WTC11 (cell line): ENCODE measurements at regions not wholly inside any gene's neighbourhood (a gene's known extent, or its start where the extent isn't known, plus 50 kb on each side); places are given as distances from the start of the nearest gene placed in this dataset.

Experiments
- ATAC-seq: fragments of 200-7000 bp; cut with Tn5 transposase; 2 replicates; pipeline ENCODE4 v1.10.0; 2021; ENCODE audit warnings: mild to moderate bottlenecking, moderate library complexity
- CTCF ChIA-PET: fragments of 300-600 bp; sonication (Branson Sonifier 250); formaldehyde crosslinking; loops from one replicate; lab custom pipeline; 2021; ENCODE audit warnings: antibody characterized with exemption; lab: Charles Lee
- POLR2A ChIA-PET: fragments of 350-600 bp; sonication (Branson Sonifier 250); formaldehyde crosslinking; loops from one replicate; lab custom pipeline; 2021; ENCODE audit warnings: antibody characterized with exemption; lab: Charles Lee
- DNase-seq: peaks from one replicate; pipeline ENCODE4 v3.0.0; 2021; ENCODE audit warnings: low spot score
- H3K27ac Mint-ChIP-seq: 2 replicates; pipeline ENCODE4 v1.8.0; 2021; ENCODE audit warnings: mixed read lengths
- H3K27me3 Mint-ChIP-seq: 2 replicates; pipeline ENCODE4 v1.8.0; 2021; ENCODE audit warnings: low read depth, mild to moderate bottlenecking, moderate library complexity, mixed read lengths
- H3K36me3 Mint-ChIP-seq: 2 replicates; pipeline ENCODE4 v1.8.0; 2021; ENCODE audit warnings: mixed read lengths
- H3K4me1 Mint-ChIP-seq: 2 replicates; pipeline ENCODE4 v1.8.0; 2022; ENCODE audit warnings: mixed read lengths
- H3K4me3 Mint-ChIP-seq: 2 replicates; pipeline ENCODE4 v1.8.0; 2021; ENCODE audit warnings: mild to moderate bottlenecking, moderate library complexity, mixed read lengths
- H3K9me3 Mint-ChIP-seq: 2 replicates; pipeline ENCODE4 v1.8.0; 2021; ENCODE audit warnings: mixed read lengths
- CBFB ChIP-seq: sonication (generic); formaldehyde crosslinking; IDR thresholded peaks from 2 replicates; pipeline ENCODE4 v1.8.1; 2022; ENCODE audit warnings: mild to moderate bottlenecking, low read depth, missing genetic modification reagents
- CREB1 ChIP-seq: sonication (generic); formaldehyde crosslinking; IDR thresholded peaks from 2 replicates; pipeline ENCODE4 v1.8.0; 2023; ENCODE audit warnings: mild to moderate bottlenecking, missing genetic modification reagents
- EMX1 ChIP-seq: fragments of 250-450 bp; sonication (Bioruptor Pico); IDR thresholded peaks from 2 replicates; pipeline ENCODE4 v1.8.0; 2021; ENCODE audit warnings: mild to moderate bottlenecking
- GTF2I ChIP-seq: fragments of 250-450 bp; sonication (Bioruptor Pico); conservative IDR thresholded peaks from 2 replicates; pipeline ENCODE4 v1.4.0; 2021; ENCODE audit warnings: mild to moderate bottlenecking
- OVOL2 ChIP-seq: fragments of 250-450 bp; sonication (Bioruptor Pico); IDR thresholded peaks from 2 replicates; pipeline ENCODE4 v1.9.0; 2021; ENCODE audit warnings: mild to moderate bottlenecking, borderline replicate concordance
- SMAD4 ChIP-seq: sonication (generic); formaldehyde crosslinking; IDR thresholded peaks from 2 replicates; pipeline ENCODE4 v1.8.0; 2022; ENCODE audit warnings: mild to moderate bottlenecking, missing genetic modification reagents
- SP1 ChIP-seq: sonication (generic); formaldehyde crosslinking; conservative IDR thresholded peaks from 2 replicates; pipeline ENCODE4 v1.8.1; 2022; ENCODE audit warnings: missing genetic modification reagents
- TEAD4 ChIP-seq: sonication (generic); formaldehyde crosslinking; IDR thresholded peaks from 2 replicates; pipeline ENCODE4 v1.8.0; 2022; ENCODE audit warnings: mild to moderate bottlenecking, missing genetic modification reagents
- ZNF138 ChIP-seq: sonication (generic); formaldehyde crosslinking; conservative IDR thresholded peaks from 2 replicates; pipeline ENCODE4 v1.8.1; 2022; ENCODE audit warnings: mild to moderate bottlenecking, moderate library complexity, missing genetic modification reagents
- ZNF263 ChIP-seq: sonication (generic); formaldehyde crosslinking; IDR thresholded peaks from 2 replicates; pipeline ENCODE4 v1.8.1; 2022; ENCODE audit warnings: low read depth, mild to moderate bottlenecking, moderate library complexity, missing genetic modification reagents
- ZNF317 ChIP-seq: sonication (generic); formaldehyde crosslinking; IDR thresholded peaks from 2 replicates; pipeline ENCODE4 v1.8.1; 2023; ENCODE audit warnings: low read depth, mild to moderate bottlenecking, moderate library complexity, missing genetic modification reagents, borderline replicate concordance
- TF ChIP-seq, protein P1 (sequence below): fragments of 200-600 bp; IDR thresholded peaks from 2 replicates; pipeline ENCODE4 v1.8.0; 2022; ENCODE audit warnings: antibody characterized with exemption
- TF ChIP-seq, protein P2 (sequence below): sonication (generic); formaldehyde crosslinking; IDR thresholded peaks from 2 replicates; pipeline ENCODE4 v1.8.0; 2022; ENCODE audit warnings: mild to moderate bottlenecking, missing genetic modification reagents
- TF ChIP-seq, protein P3 (sequence below): fragments of 250-450 bp; sonication (Bioruptor Pico); conservative IDR thresholded peaks from 2 replicates; pipeline ENCODE4 v1.9.0; 2021; ENCODE audit warnings: mild to moderate bottlenecking
- TF ChIP-seq, protein P4 (sequence below): fragments of 250-450 bp; sonication (Bioruptor Pico); IDR thresholded peaks from 2 replicates; pipeline ENCODE4 v1.9.0; 2021; ENCODE audit warnings: mild to moderate bottlenecking
- TF ChIP-seq, protein P5 (sequence below): sonication (generic); formaldehyde crosslinking; IDR thresholded peaks from 2 replicates; pipeline ENCODE4 v1.8.0; 2022; ENCODE audit warnings: mild to moderate bottlenecking, missing genetic modification reagents
- TF ChIP-seq, protein P6 (sequence below): sonication (generic); formaldehyde crosslinking; IDR thresholded peaks from 2 replicates; pipeline ENCODE4 v1.8.0; 2023; ENCODE audit warnings: missing genetic modification reagents, mild to moderate bottlenecking, borderline replicate concordance
- TF ChIP-seq, protein P7 (sequence below): fragments of 250-450 bp; sonication (Bioruptor Pico); IDR thresholded peaks from 2 replicates; pipeline ENCODE4 v1.9.0; 2021; ENCODE audit warnings: mild to moderate bottlenecking

DNA sequence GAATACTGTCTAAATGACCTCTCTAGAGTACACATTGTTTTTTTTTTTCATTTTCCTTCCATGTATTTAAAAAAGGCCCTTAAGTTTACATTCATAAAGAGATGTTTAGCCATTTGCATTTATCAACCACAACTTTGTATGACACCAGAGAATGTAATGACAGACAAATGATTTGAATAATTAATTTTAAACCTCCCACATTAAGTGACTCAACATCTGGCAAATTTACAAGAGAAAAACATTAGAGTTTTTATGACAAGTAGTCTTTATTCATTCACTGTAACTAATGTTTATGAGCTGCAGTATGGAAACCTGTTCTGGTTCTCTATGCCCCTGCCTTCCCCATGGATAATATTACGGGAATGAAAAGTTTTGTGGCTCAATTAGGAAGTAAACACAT, 1093.8 kb upstream of the CDH9 start (continued):
- no peak for TF ChIP-seq ZNF317 (CRISPR knock-in tag)
- no peak for TF ChIP-seq OVOL2 (CRISPR knock-in tag)

DNA sequence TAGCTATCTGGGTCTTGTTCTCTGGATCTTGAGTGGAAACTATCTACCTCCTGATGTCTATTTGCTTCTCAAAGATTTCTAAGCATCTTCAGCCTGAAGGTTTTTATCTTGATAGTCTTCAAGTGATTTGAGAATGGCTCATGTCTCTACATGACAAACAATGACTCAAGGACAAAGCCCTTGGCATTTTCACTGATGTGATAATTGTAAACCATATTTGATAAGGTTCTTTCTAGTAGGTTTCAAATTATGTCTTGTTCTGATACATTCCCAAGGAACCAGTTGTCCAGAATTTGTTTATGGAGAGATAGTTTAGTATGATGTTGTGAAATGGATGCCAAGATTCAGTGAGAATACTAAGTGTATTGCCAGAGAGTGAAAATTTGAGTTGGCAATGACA, 1079.3 kb upstream of the CDH9 start:
- TF ChIP-seq, protein P1, sequence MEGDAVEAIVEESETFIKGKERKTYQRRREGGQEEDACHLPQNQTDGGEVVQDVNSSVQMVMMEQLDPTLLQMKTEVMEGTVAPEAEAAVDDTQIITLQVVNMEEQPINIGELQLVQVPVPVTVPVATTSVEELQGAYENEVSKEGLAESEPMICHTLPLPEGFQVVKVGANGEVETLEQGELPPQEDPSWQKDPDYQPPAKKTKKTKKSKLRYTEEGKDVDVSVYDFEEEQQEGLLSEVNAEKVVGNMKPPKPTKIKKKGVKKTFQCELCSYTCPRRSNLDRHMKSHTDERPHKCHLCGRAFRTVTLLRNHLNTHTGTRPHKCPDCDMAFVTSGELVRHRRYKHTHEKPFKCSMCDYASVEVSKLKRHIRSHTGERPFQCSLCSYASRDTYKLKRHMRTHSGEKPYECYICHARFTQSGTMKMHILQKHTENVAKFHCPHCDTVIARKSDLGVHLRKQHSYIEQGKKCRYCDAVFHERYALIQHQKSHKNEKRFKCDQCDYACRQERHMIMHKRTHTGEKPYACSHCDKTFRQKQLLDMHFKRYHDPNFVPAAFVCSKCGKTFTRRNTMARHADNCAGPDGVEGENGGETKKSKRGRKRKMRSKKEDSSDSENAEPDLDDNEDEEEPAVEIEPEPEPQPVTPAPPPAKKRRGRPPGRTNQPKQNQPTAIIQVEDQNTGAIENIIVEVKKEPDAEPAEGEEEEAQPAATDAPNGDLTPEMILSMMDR: no peak
- TF ChIP-seq ZNF138 (CRISPR knock-in tag): no peak
- no peaks in the 10 kb centered on the region for H3K4me1 Mint-ChIP-seq
- ChIA-PET POLR2A (no interaction called here), CTCF (no interaction called here)
- peaks cover 13% of the 10 kb centered on the region; the same call in 1 of the 2 replicates for H3K36me3 Mint-ChIP-seq
- H3K27me3 Mint-ChIP-seq: no peaks in the 10 kb centered on the region
- no peak for DNase-seq
- no peak overlapping the region for H3K27ac Mint-ChIP-seq
- ATAC-seq: no peak
- peaks cover 44% of the 10 kb centered on the region for H3K9me3 Mint-ChIP-seq
- no peak overlapping the region for H3K4me3 Mint-ChIP-seq

DNA sequence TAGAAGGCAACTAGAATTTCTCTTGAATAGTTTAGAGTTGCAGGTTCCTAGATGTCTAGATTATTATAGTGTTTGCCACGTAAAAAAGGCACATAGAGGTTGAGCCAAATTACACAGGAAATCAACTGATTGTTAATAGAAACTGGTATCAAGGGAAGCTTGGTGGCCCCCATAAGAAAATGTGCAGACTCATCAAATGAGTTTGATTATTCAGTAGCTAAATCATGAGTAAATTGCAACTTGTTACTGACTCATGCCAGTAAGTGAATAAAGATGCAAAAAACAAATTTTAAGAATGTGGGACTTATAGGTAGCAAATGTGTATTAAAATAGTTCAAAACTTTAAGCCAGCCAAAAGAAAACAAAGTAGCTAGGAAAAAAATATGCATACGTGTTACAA, 1078.9 kb upstream of the CDH9 start:
- CTCF ChIA-PET: no interaction called here
- no peak for DNase-seq
- TF ChIP-seq TEAD4: no peak
- TF ChIP-seq, protein P2, sequence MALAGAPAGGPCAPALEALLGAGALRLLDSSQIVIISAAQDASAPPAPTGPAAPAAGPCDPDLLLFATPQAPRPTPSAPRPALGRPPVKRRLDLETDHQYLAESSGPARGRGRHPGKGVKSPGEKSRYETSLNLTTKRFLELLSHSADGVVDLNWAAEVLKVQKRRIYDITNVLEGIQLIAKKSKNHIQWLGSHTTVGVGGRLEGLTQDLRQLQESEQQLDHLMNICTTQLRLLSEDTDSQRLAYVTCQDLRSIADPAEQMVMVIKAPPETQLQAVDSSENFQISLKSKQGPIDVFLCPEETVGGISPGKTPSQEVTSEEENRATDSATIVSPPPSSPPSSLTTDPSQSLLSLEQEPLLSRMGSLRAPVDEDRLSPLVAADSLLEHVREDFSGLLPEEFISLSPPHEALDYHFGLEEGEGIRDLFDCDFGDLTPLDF (CRISPR knock-in tag): no peak
- TF ChIP-seq, protein P3, sequence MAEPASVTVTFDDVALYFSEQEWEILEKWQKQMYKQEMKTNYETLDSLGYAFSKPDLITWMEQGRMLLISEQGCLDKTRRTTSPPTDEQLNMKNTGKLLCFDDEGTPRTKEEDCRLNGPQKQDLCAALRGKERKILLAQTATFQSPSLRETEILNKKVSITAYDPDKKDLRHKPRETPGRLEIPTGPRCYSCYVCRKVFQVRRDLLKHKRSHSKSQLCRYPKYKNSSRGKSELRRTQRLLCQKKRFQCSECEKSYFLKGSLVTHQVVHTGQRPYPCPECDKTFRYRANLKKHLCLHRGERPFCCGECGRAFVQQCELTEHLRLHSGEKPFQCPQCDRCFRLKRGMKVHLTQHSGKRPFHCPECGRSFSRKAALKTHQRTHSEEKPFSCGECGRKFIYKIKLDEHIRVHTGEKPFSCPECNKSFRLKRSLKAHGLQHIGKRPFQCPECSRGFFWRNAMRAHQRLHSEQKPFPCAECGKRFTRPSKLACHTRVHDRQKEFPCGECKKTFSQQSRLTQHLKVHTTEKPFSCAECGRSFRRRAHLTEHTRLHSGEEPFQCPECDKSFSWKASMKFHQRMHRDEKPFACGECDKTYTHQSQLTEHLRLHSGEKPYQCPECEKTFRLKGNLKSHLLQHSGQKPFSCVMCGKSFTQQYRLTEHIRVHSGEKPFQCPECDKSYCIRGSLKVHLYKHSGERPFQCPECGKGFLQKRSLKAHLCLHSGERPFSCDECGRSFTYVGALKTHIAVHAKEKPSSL (CRISPR knock-in tag): no peak
- no peak for TF ChIP-seq ZNF317 (CRISPR knock-in tag)
- TF ChIP-seq, protein P4, sequence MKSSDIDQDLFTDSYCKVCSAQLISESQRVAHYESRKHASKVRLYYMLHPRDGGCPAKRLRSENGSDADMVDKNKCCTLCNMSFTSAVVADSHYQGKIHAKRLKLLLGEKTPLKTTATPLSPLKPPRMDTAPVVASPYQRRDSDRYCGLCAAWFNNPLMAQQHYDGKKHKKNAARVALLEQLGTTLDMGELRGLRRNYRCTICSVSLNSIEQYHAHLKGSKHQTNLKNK (CRISPR knock-in tag): no peak
- TF ChIP-seq, protein P5, sequence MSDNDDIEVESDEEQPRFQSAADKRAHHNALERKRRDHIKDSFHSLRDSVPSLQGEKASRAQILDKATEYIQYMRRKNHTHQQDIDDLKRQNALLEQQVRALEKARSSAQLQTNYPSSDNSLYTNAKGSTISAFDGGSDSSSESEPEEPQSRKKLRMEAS (CRISPR knock-in tag): no peak
- TF ChIP-seq, all 79 proteins: peak for 0
- H3K9me3 Mint-ChIP-seq: peaks cover 42% of the 10 kb centered on the region
- H3K27ac Mint-ChIP-seq: no peak overlapping the region
- no peaks in the 10 kb centered on the region for H3K27me3 Mint-ChIP-seq
- ATAC-seq: no peak
- no peak overlapping the region for H3K4me3 Mint-ChIP-seq
- H3K36me3 Mint-ChIP-seq: peaks cover 13% of the 10 kb centered on the region; the same call in 1 of the 2 replicates
- POLR2A ChIA-PET: no interaction called here
- no peaks in the 10 kb centered on the region for H3K4me1 Mint-ChIP-seq

DNA sequence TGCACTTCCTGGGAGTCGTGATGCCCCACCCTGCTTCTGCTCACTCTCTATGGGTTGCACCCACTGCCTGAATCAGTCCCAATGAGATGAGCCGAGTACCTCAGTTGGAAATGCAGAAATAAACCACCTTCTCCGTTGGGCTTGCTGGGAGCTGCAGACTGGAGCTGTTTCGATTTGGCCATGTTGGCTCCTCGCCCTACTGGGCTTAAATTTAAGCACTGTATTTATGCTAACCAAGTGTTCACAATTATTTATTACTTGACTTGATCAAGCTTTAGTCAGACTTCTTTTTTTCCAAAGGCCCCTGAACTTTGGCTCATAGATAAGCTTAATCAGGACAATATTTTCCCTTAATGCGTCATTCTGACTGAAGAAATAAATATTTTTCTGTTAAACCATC, 1072.4 kb upstream of the CDH9 start:
- H3K27me3 Mint-ChIP-seq: no peaks in the 10 kb centered on the region; the same call in 1 of the 2 replicates
- ChIA-PET POLR2A (no interaction called here), CTCF (no interaction called here)
- peaks cover 9% of the 10 kb centered on the region; the same call in 1 of the 2 replicates for H3K36me3 Mint-ChIP-seq
- no peak overlapping the region for H3K4me3 Mint-ChIP-seq
- H3K27ac Mint-ChIP-seq: no peak overlapping the region
- H3K4me1 Mint-ChIP-seq: no peaks in the 10 kb centered on the region
- DNase-seq (no peak), ATAC-seq (no peak)
- H3K9me3 Mint-ChIP-seq: peaks cover 22% of the 10 kb centered on the region
- no peak for TF ChIP-seq CREB1
- TF ChIP-seq, protein P6, sequence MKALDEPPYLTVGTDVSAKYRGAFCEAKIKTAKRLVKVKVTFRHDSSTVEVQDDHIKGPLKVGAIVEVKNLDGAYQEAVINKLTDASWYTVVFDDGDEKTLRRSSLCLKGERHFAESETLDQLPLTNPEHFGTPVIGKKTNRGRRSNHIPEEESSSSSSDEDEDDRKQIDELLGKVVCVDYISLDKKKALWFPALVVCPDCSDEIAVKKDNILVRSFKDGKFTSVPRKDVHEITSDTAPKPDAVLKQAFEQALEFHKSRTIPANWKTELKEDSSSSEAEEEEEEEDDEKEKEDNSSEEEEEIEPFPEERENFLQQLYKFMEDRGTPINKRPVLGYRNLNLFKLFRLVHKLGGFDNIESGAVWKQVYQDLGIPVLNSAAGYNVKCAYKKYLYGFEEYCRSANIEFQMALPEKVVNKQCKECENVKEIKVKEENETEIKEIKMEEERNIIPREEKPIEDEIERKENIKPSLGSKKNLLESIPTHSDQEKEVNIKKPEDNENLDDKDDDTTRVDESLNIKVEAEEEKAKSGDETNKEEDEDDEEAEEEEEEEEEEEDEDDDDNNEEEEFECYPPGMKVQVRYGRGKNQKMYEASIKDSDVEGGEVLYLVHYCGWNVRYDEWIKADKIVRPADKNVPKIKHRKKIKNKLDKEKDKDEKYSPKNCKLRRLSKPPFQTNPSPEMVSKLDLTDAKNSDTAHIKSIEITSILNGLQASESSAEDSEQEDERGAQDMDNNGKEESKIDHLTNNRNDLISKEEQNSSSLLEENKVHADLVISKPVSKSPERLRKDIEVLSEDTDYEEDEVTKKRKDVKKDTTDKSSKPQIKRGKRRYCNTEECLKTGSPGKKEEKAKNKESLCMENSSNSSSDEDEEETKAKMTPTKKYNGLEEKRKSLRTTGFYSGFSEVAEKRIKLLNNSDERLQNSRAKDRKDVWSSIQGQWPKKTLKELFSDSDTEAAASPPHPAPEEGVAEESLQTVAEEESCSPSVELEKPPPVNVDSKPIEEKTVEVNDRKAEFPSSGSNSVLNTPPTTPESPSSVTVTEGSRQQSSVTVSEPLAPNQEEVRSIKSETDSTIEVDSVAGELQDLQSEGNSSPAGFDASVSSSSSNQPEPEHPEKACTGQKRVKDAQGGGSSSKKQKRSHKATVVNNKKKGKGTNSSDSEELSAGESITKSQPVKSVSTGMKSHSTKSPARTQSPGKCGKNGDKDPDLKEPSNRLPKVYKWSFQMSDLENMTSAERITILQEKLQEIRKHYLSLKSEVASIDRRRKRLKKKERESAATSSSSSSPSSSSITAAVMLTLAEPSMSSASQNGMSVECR (CRISPR knock-in tag): no peak
- TF ChIP-seq, protein P7, sequence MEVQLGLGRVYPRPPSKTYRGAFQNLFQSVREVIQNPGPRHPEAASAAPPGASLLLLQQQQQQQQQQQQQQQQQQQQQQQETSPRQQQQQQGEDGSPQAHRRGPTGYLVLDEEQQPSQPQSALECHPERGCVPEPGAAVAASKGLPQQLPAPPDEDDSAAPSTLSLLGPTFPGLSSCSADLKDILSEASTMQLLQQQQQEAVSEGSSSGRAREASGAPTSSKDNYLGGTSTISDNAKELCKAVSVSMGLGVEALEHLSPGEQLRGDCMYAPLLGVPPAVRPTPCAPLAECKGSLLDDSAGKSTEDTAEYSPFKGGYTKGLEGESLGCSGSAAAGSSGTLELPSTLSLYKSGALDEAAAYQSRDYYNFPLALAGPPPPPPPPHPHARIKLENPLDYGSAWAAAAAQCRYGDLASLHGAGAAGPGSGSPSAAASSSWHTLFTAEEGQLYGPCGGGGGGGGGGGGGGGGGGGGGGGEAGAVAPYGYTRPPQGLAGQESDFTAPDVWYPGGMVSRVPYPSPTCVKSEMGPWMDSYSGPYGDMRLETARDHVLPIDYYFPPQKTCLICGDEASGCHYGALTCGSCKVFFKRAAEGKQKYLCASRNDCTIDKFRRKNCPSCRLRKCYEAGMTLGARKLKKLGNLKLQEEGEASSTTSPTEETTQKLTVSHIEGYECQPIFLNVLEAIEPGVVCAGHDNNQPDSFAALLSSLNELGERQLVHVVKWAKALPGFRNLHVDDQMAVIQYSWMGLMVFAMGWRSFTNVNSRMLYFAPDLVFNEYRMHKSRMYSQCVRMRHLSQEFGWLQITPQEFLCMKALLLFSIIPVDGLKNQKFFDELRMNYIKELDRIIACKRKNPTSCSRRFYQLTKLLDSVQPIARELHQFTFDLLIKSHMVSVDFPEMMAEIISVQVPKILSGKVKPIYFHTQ (CRISPR knock-in tag): no peak
- TF ChIP-seq ZNF263 (CRISPR knock-in tag): no peak
- no peak for TF ChIP-seq CBFB (CRISPR knock-in tag)
- TF ChIP-seq EMX1 (CRISPR knock-in tag): no peak
- TF ChIP-seq SP1: no peak
- TF ChIP-seq GTF2I (CRISPR knock-in tag): no peak
- TF ChIP-seq SMAD4 (CRISPR knock-in tag): no peak
